ENCODE measurements at regions not wholly inside any gene's neighbourhood (a gene's known extent, or its start where the extent isn't known, plus 50 kb on each side); places are given as distances from the start of the nearest gene placed in this dataset.

GRCh38 chr1:224791362-224791941 is 138.0 kb upstream of the DNAH14 start:
- H3K4me3 ChIP-seq (ENCODE audit: low read length in 2 of 2) = no peak overlapping the region
- no peaks in the 10 kb centered on the region for H3K36me3 ChIP-seq (ENCODE audit: control insufficient read depth in 2 of 2, insufficient read depth in 2 of 2, low read length in 2 of 2)
- H3K27me3 ChIP-seq (ENCODE audit: control insufficient read depth in 2 of 2, insufficient read depth in 2 of 2, low read length in 2 of 2) = no peaks in the 10 kb centered on the region
- peaks cover 0 to 3% of the 10 kb centered on the region in 2 donors for H3K4me1 ChIP-seq (ENCODE audit: control insufficient read depth in 2 of 2, insufficient read depth in 2 of 2, low read length in 2 of 2)
- no peak overlapping the region for H3K27ac ChIP-seq (ENCODE audit: low read depth in 2 of 2, low read length in 2 of 2)
- no peaks in the 10 kb centered on the region for H3K9me3 ChIP-seq (ENCODE audit: control insufficient read depth in 2 of 2, low read length in 2 of 2)
- H3K9ac ChIP-seq (ENCODE audit: low read depth in 1 of 2, low read length in 2 of 2) = no peak overlapping the region

GRCh38 chr1:224795591-224795990 is 133.9 kb upstream of the DNAH14 start:
- Histone ChIP-seq H3K27ac (ENCODE audit: low read depth in 2 of 2, low read length in 2 of 2) (no peak overlapping the region), H3K27me3 (ENCODE audit: control insufficient read depth in 2 of 2, insufficient read depth in 2 of 2, low read length in 2 of 2) (no peaks in the 10 kb centered on the region), H3K4me3 (ENCODE audit: low read length in 2 of 2) (no peak overlapping the region), H3K4me1 (ENCODE audit: control insufficient read depth in 2 of 2, insufficient read depth in 2 of 2, low read length in 2 of 2) (peaks cover 0 to 4% of the 10 kb centered on the region in 2 donors), H3K9me3 (ENCODE audit: control insufficient read depth in 2 of 2, low read length in 2 of 2) (no peaks in the 10 kb centered on the region), H3K36me3 (ENCODE audit: control insufficient read depth in 2 of 2, insufficient read depth in 2 of 2, low read length in 2 of 2) (no peaks in the 10 kb centered on the region), H3K9ac (ENCODE audit: low read depth in 1 of 2, low read length in 2 of 2) (no peak overlapping the region)

GRCh38 chr1:224799083-224799482 is 130.4 kb upstream of the DNAH14 start:
- H3K9ac ChIP-seq (ENCODE audit: low read depth in 1 of 2, low read length in 2 of 2) = no peak overlapping the region
- peaks cover 0 to 4% of the 10 kb centered on the region in 2 donors for H3K4me1 ChIP-seq (ENCODE audit: control insufficient read depth in 2 of 2, insufficient read depth in 2 of 2, low read length in 2 of 2)
- no peaks in the 10 kb centered on the region for H3K27me3 ChIP-seq (ENCODE audit: control insufficient read depth in 2 of 2, insufficient read depth in 2 of 2, low read length in 2 of 2)
- no peaks in the 10 kb centered on the region for H3K9me3 ChIP-seq (ENCODE audit: control insufficient read depth in 2 of 2, low read length in 2 of 2)
- H3K27ac ChIP-seq (ENCODE audit: low read depth in 2 of 2, low read length in 2 of 2) = peak overlapping the region in 1 of 2 donors; percentile 23
- no peaks in the 10 kb centered on the region for H3K36me3 ChIP-seq (ENCODE audit: control insufficient read depth in 2 of 2, insufficient read depth in 2 of 2, low read length in 2 of 2)
- no peak overlapping the region for H3K4me3 ChIP-seq (ENCODE audit: low read length in 2 of 2)

GRCh38 chr1:224800486-224801119 is 128.9 kb upstream of the DNAH14 start:
- Histone ChIP-seq H3K9ac (ENCODE audit: low read depth in 1 of 2, low read length in 2 of 2) (no peak overlapping the region), H3K27me3 (ENCODE audit: control insufficient read depth in 2 of 2, insufficient read depth in 2 of 2, low read length in 2 of 2) (no peaks in the 10 kb centered on the region), H3K9me3 (ENCODE audit: control insufficient read depth in 2 of 2, low read length in 2 of 2) (no peaks in the 10 kb centered on the region), H3K4me3 (ENCODE audit: low read length in 2 of 2) (no peak overlapping the region), H3K27ac (ENCODE audit: low read depth in 2 of 2, low read length in 2 of 2) (no peak overlapping the region), H3K4me1 (ENCODE audit: control insufficient read depth in 2 of 2, insufficient read depth in 2 of 2, low read length in 2 of 2) (peaks cover 0 to 4% of the 10 kb centered on the region in 2 donors), H3K36me3 (ENCODE audit: control insufficient read depth in 2 of 2, insufficient read depth in 2 of 2, low read length in 2 of 2) (no peaks in the 10 kb centered on the region)

GRCh38 chr1:224801844-224802490 is 127.5 kb upstream of the DNAH14 start:
- Histone ChIP-seq H3K9me3 (ENCODE audit: control insufficient read depth in 2 of 2, low read length in 2 of 2) (no peaks in the 10 kb centered on the region), H3K27me3 (ENCODE audit: control insufficient read depth in 2 of 2, insufficient read depth in 2 of 2, low read length in 2 of 2) (no peaks in the 10 kb centered on the region), H3K36me3 (ENCODE audit: control insufficient read depth in 2 of 2, insufficient read depth in 2 of 2, low read length in 2 of 2) (no peaks in the 10 kb centered on the region), H3K9ac (ENCODE audit: low read depth in 1 of 2, low read length in 2 of 2) (no peak overlapping the region), H3K4me3 (ENCODE audit: low read length in 2 of 2) (no peak overlapping the region), H3K4me1 (ENCODE audit: control insufficient read depth in 2 of 2, insufficient read depth in 2 of 2, low read length in 2 of 2) (peaks cover 0 to 4% of the 10 kb centered on the region in 2 donors), H3K27ac (ENCODE audit: low read depth in 2 of 2, low read length in 2 of 2) (no peak overlapping the region)

GRCh38 chr1:224802617-224803016 is 126.9 kb upstream of the DNAH14 start:
- H3K4me1 ChIP-seq (ENCODE audit: control insufficient read depth in 2 of 2, insufficient read depth in 2 of 2, low read length in 2 of 2) = peaks cover 0 to 4% of the 10 kb centered on the region in 2 donors
- H3K4me3 ChIP-seq (ENCODE audit: low read length in 2 of 2) = no peak overlapping the region
- no peaks in the 10 kb centered on the region for H3K9me3 ChIP-seq (ENCODE audit: control insufficient read depth in 2 of 2, low read length in 2 of 2)
- H3K27me3 ChIP-seq (ENCODE audit: control insufficient read depth in 2 of 2, insufficient read depth in 2 of 2, low read length in 2 of 2) = no peaks in the 10 kb centered on the region
- no peaks in the 10 kb centered on the region for H3K36me3 ChIP-seq (ENCODE audit: control insufficient read depth in 2 of 2, insufficient read depth in 2 of 2, low read length in 2 of 2)
- H3K27ac ChIP-seq (ENCODE audit: low read depth in 2 of 2, low read length in 2 of 2) = no peak overlapping the region
- H3K9ac ChIP-seq (ENCODE audit: low read depth in 1 of 2, low read length in 2 of 2) = no peak overlapping the region

- H3K27ac ChIP-seq (ENCODE audit: low read depth in 2 of 2, low read length in 2 of 2) = no peak overlapping the region
- no peak overlapping the region for H3K4me3 ChIP-seq (ENCODE audit: low read length in 2 of 2)
- no peaks in the 10 kb centered on the region for H3K36me3 ChIP-seq (ENCODE audit: control insufficient read depth in 2 of 2, insufficient read depth in 2 of 2, low read length in 2 of 2)
- no peak overlapping the region for H3K9ac ChIP-seq (ENCODE audit: low read depth in 1 of 2, low read length in 2 of 2)
- no peaks in the 10 kb centered on the region for H3K9me3 ChIP-seq (ENCODE audit: control insufficient read depth in 2 of 2, low read length in 2 of 2)
- no peaks in the 10 kb centered on the region for H3K27me3 ChIP-seq (ENCODE audit: control insufficient read depth in 2 of 2, insufficient read depth in 2 of 2, low read length in 2 of 2)
- no peaks in the 10 kb centered on the region for H3K4me1 ChIP-seq (ENCODE audit: control insufficient read depth in 2 of 2, insufficient read depth in 2 of 2, low read length in 2 of 2)
These were observed 125.3 kb upstream of the DNAH14 start for GRCh38 chr1:224804220-224804619.

GRCh38 chr1:224805889-224806288 is 123.6 kb upstream of the DNAH14 start:
- H3K27ac ChIP-seq (ENCODE audit: low read depth in 2 of 2, low read length in 2 of 2) = no peak overlapping the region
- H3K36me3 ChIP-seq (ENCODE audit: control insufficient read depth in 2 of 2, insufficient read depth in 2 of 2, low read length in 2 of 2) = no peaks in the 10 kb centered on the region
- no peaks in the 10 kb centered on the region for H3K27me3 ChIP-seq (ENCODE audit: control insufficient read depth in 2 of 2, insufficient read depth in 2 of 2, low read length in 2 of 2)
- H3K9me3 ChIP-seq (ENCODE audit: control insufficient read depth in 2 of 2, low read length in 2 of 2) = no peaks in the 10 kb centered on the region
- no peak overlapping the region for H3K4me3 ChIP-seq (ENCODE audit: low read length in 2 of 2)
- H3K9ac ChIP-seq (ENCODE audit: low read depth in 1 of 2, low read length in 2 of 2) = no peak overlapping the region
- no peaks in the 10 kb centered on the region for H3K4me1 ChIP-seq (ENCODE audit: control insufficient read depth in 2 of 2, insufficient read depth in 2 of 2, low read length in 2 of 2)

GRCh38 chr1:224809137-224809536 is 120.3 kb upstream of the DNAH14 start:
- H3K9me3 ChIP-seq (ENCODE audit: control insufficient read depth in 2 of 2, low read length in 2 of 2) = no peaks in the 10 kb centered on the region
- H3K4me3 ChIP-seq (ENCODE audit: low read length in 2 of 2) = no peak overlapping the region
- no peaks in the 10 kb centered on the region for H3K27me3 ChIP-seq (ENCODE audit: control insufficient read depth in 2 of 2, insufficient read depth in 2 of 2, low read length in 2 of 2)
- H3K36me3 ChIP-seq (ENCODE audit: control insufficient read depth in 2 of 2, insufficient read depth in 2 of 2, low read length in 2 of 2) = no peaks in the 10 kb centered on the region
- H3K4me1 ChIP-seq (ENCODE audit: control insufficient read depth in 2 of 2, insufficient read depth in 2 of 2, low read length in 2 of 2) = no peaks in the 10 kb centered on the region
- no peak overlapping the region for H3K27ac ChIP-seq (ENCODE audit: low read depth in 2 of 2, low read length in 2 of 2)
- no peak overlapping the region for H3K9ac ChIP-seq (ENCODE audit: low read depth in 1 of 2, low read length in 2 of 2)

GRCh38 chr1:224809613-224810012 is 119.9 kb upstream of the DNAH14 start:
- H3K9me3 ChIP-seq (ENCODE audit: control insufficient read depth in 2 of 2, low read length in 2 of 2) = no peaks in the 10 kb centered on the region
- H3K9ac ChIP-seq (ENCODE audit: low read depth in 1 of 2, low read length in 2 of 2) = no peak overlapping the region
- H3K27me3 ChIP-seq (ENCODE audit: control insufficient read depth in 2 of 2, insufficient read depth in 2 of 2, low read length in 2 of 2) = no peaks in the 10 kb centered on the region
- H3K36me3 ChIP-seq (ENCODE audit: control insufficient read depth in 2 of 2, insufficient read depth in 2 of 2, low read length in 2 of 2) = no peaks in the 10 kb centered on the region
- H3K27ac ChIP-seq (ENCODE audit: low read depth in 2 of 2, low read length in 2 of 2) = no peak overlapping the region
- H3K4me3 ChIP-seq (ENCODE audit: low read length in 2 of 2) = no peak overlapping the region
- H3K4me1 ChIP-seq (ENCODE audit: control insufficient read depth in 2 of 2, insufficient read depth in 2 of 2, low read length in 2 of 2) = no peaks in the 10 kb centered on the region
